Lower lobe of right lung (tissue), 2 donors: ENCODE measurements at regions not wholly inside any gene's neighbourhood (a gene's known extent, or its start where the extent isn't known, plus 50 kb on each side); places are given as distances from the start of the nearest gene placed in this dataset.

ENCODE experiments used
- ATAC-seq, 2 donors: fragments of 200-7000 bp; cut with Tn5 transposase; one replicate each; pipeline ENCODE4 v1.9.1; 2020 to 2022; ENCODE audit warnings: mild to moderate bottlenecking in 2 of 2, moderate library complexity in 2 of 2
- DNase-seq: peaks from one replicate; pipeline ENCODE4 v3.0.0-alpha.2; 2020
- H3K27ac ChIP-seq: fragments of 200-600 bp; one replicate; pipeline ENCODE4 v1.8.0; 2022
- H3K27me3 ChIP-seq: fragments of 200-600 bp; one replicate; pipeline ENCODE4 v1.8.0; 2022; ENCODE audit warnings: low read depth
- H3K36me3 ChIP-seq: fragments of 200-600 bp; one replicate; pipeline ENCODE4 v1.8.0; 2022; ENCODE audit warnings: mild to moderate bottlenecking
- H3K4me1 ChIP-seq: fragments of 200-600 bp; one replicate; pipeline ENCODE4 v1.8.0; 2022
- H3K4me3 ChIP-seq: fragments of 200-600 bp; one replicate; pipeline ENCODE4 v1.8.0; 2022; ENCODE audit warnings: mild to moderate bottlenecking
- H3K9me3 ChIP-seq: fragments of 200-600 bp; one replicate; pipeline ENCODE4 v1.8.0; 2022
- CTCF ChIP-seq: fragments of 200-600 bp; IDR thresholded peaks from one replicate; pipeline ENCODE4 v1.8.0; 2022; ENCODE audit warnings: antibody characterized with exemption, mild to moderate bottlenecking
- intact Hi-C: fragments of 100-400 bp; cut with DNase I; formaldehyde crosslinking; loops from one replicate; pipeline ENCODE4 v1.11.0; 2022
- donor health status: DM: no; HTN: yes; CAD: no; lungs with severe emphysema.

DNA sequence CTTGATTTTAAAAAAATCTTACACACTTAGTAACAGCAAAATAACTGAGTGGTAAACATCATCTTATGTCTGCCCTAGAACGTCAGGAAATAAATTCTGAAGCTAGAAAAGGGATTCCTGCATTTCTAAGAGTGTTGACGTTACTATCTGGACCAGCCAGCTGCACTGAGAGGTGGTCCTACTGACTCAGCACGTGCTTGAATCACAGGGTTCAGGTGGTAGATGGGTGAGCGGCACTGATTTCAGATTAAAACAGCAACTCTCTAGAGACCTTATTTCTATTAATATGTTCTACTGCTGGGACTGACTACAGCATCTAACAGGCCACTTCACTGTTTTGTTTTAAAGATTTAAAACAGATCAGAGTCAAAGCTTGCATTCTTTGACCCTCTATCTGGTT is 377.2 kb downstream of the GABRB3 start:
- TF ChIP-seq CTCF: no peak
- Histone ChIP-seq H3K4me3 (no peak overlapping the region), H3K27me3 (no peaks in the 10 kb centered on the region), H3K27ac (no peak overlapping the region), H3K4me1 (no peaks in the 10 kb centered on the region), H3K9me3 (no peaks in the 10 kb centered on the region), H3K36me3 (no peaks in the 10 kb centered on the region)
- intact Hi-C loops: no loop called here
- DNase-seq (no peak), ATAC-seq (no peak)

DNA sequence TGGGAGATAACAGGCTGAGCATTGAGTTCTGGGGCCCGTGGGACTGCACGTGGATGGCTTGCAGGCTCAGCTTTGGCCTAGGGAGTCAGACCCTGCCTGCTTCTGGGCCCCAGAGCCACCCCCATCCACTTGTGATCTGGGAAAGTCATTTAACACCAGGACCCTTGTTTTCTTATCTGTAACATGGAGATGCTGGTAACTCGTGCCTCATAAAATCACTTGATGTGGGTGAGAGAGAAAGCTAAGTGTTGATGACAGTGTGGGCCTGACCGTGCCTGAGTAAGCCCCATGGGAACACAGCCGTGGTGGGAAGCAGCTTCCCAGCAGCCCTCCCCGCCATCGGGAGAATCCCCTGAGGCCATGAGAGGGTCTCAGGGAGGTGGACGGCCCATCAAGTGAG is 378.1 kb downstream of the GABRB3 start:
- Histone ChIP-seq H3K27ac (no peak overlapping the region), H3K9me3 (no peaks in the 10 kb centered on the region), H3K4me1 (no peaks in the 10 kb centered on the region), H3K4me3 (no peak overlapping the region), H3K27me3 (no peaks in the 10 kb centered on the region), H3K36me3 (no peaks in the 10 kb centered on the region)
- ATAC-seq: no peak
- intact Hi-C loops: no loop called here
- no peak for DNase-seq
- TF ChIP-seq CTCF: no peak

DNA sequence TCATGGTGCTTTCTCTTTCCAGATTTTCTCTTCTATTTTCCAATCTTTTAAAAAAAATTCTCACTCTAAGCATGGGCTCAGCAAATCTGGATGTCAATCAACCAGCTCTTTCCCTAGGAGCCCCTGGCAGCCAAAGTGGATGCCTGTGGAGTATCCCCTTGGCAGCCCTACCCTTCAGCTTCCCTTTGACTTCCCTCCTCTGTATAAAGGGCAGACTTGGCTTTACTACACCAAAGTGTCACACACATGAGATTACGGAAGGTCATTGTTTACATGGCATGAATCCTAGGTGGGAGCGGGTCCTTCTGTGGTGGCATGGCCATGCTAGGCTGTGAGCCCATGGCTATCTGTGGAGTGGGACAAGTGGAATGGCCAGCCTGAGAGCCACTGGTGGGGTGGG is 379.9 kb downstream of the GABRB3 start:
- no peaks in the 10 kb centered on the region for H3K9me3 ChIP-seq
- ATAC-seq: no peak
- no peak overlapping the region for H3K27ac ChIP-seq
- no peaks in the 10 kb centered on the region for H3K4me1 ChIP-seq
- no peaks in the 10 kb centered on the region for H3K27me3 ChIP-seq
- intact Hi-C loops: no loop called here
- DNase-seq: no peak
- H3K4me3 ChIP-seq: no peak overlapping the region
- no peaks in the 10 kb centered on the region for H3K36me3 ChIP-seq
- no peak for TF ChIP-seq CTCF

DNA sequence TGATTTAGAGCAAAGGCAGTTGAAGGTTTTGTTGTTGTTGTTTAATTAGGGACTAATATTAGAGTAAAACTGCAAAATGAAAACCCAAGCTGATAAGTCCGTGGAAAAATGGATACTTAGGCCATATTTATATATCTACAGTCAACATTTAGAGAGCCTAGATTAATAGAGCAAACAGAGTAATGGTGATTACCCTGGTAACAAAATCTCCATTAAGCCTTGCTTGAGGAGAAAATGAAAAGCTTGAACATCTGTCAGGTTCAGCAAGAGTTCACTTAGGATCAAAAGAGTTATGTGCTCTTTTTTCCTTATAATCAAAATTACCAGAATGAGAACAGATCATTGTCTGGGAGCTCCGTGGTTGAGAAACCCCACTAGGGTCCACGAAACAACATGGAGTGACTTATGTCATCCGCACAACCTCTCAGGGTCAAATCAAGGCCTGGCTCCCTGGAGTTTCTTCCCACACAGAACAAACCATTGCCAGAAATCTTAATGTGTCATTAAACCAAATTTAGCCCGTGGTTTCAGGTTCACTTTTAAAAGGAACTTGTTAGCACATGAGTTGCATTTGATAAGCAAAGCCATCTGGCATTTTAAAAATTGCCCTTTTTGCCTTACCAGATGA is 381.2 kb downstream of the GABRB3 start:
- Histone ChIP-seq H3K27me3 (no peaks in the 10 kb centered on the region), H3K9me3 (no peaks in the 10 kb centered on the region), H3K4me3 (no peak overlapping the region), H3K27ac (no peak overlapping the region), H3K36me3 (no peaks in the 10 kb centered on the region), H3K4me1 (no peaks in the 10 kb centered on the region)
- intact Hi-C loops: no loop called here
- ATAC-seq: no peak
- no peak for DNase-seq
- TF ChIP-seq CTCF: no peak

DNA sequence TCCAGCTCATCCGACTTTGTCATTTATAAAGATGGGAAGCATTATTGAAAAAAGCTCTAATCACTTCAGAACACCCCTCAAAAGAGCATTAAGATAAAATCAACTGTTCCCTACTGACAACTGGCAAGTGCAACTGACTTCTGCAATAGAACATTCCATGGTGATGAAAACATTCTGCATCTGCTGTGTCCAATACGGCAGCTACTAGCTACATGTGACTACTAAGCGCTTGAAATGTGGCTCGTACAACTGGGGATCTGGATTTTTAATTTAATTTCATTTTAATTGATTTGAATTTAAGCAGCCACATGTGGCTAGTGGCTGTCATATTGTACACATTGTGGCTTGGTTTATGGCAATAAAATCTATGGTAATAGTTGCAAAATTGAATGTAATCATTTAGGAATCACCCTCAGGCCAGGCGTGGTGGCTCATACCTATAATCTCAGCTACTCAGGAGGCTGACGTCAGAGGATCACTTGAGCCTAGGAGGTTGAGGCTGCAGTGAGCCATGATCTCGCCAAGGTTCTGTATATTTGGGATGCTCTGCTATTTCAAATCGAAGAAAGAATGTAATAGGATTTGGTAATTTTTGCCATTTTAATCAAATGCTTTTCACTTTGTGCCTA is 390.3 kb downstream of the GABRB3 start:
- Histone ChIP-seq H3K4me3 (no peak overlapping the region), H3K4me1 (no peaks in the 10 kb centered on the region), H3K27me3 (no peaks in the 10 kb centered on the region), H3K36me3 (no peaks in the 10 kb centered on the region), H3K27ac (no peak overlapping the region), H3K9me3 (no peaks in the 10 kb centered on the region)
- no peak for ATAC-seq
- intact Hi-C loops: no loop called here
- no peak for TF ChIP-seq CTCF
- no peak for DNase-seq
